Peyer's patch (tissue), 4 donors: ENCODE measurements at regions not wholly inside any gene's neighbourhood (a gene's known extent, or its start where the extent isn't known, plus 50 kb on each side); places are given as distances from the start of the nearest gene placed in this dataset.

Experiments
- POLR2A ChIP-seq, 2 donors: fragments of 450-650 bp; IDR thresholded peaks; one replicate each; pipeline ENCODE4 v1.5.1; 2017; ENCODE audit warnings: antibody characterized with exemption in 2 of 2, mild to moderate bottlenecking in 2 of 2, moderate library complexity in 2 of 2
- TF ChIP-seq, protein P1 (sequence below), 6 experiments: fragments of 450-650 bp in 4 of 6; fragments of 200-600 bp in 2 of 6; sonication (generic) in 1 of 6; IDR thresholded peaks; one replicate each; pipeline ENCODE4 v1.5.1; 2017 to 2019; ENCODE audit warnings: antibody characterized with exemption in 6 of 6, mild to moderate bottlenecking in 3 of 6, moderate library complexity in 1 of 6

DNA sequence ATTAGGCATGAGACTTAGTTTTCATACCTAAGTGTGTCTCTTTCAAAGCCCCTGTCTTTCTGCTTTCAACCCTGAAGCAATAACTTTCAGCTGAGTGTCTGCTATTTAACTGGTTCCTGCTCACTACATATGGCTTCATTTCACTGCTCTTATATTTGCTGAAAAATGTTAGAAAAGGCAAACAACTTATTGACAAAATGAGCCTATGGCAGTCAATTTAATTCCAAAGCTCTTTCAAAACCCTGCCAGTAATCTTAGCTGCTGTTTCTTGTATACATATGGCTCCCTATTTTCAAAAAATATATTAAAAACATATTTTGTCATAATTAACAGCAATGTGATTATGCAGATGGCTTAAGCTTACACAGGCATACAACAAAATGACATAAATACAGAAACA lies 334.1 kb upstream of the MGAT4C start:
- TF ChIP-seq, protein P1, sequence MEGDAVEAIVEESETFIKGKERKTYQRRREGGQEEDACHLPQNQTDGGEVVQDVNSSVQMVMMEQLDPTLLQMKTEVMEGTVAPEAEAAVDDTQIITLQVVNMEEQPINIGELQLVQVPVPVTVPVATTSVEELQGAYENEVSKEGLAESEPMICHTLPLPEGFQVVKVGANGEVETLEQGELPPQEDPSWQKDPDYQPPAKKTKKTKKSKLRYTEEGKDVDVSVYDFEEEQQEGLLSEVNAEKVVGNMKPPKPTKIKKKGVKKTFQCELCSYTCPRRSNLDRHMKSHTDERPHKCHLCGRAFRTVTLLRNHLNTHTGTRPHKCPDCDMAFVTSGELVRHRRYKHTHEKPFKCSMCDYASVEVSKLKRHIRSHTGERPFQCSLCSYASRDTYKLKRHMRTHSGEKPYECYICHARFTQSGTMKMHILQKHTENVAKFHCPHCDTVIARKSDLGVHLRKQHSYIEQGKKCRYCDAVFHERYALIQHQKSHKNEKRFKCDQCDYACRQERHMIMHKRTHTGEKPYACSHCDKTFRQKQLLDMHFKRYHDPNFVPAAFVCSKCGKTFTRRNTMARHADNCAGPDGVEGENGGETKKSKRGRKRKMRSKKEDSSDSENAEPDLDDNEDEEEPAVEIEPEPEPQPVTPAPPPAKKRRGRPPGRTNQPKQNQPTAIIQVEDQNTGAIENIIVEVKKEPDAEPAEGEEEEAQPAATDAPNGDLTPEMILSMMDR (IDR thresholded peaks at IDR 0.05), result no peak
- TF ChIP-seq POLR2A (IDR thresholded peaks at IDR 0.05), result no peak
